Activated CD4-positive, CD25-positive, alpha-beta regulatory T cell treated with anti-CD3 and anti-CD28 coated beads, Interleukin-2, amount 50 U/mL, for 24 hours (primary cell): ENCODE measurements at regions not wholly inside any gene's neighbourhood (a gene's known extent, or its start where the extent isn't known, plus 50 kb on each side); places are given as distances from the start of the nearest gene placed in this dataset.

ENCODE experiments used
- ATAC-seq, 2 donors: fragments of 150-1000 bp; cut with Tn5 transposase; one replicate each; pipeline ENCODE4 v1.10.0; 2021; ENCODE audit warnings: mild to moderate bottlenecking in 1 of 2, moderate library complexity in 1 of 2

GRCh38 chr15:31151301-31152233 lies 50.0 kb upstream of the TRPM1 start:
- no peak for ATAC-seq

GRCh38 chr15:31153531-31153930 lies 52.0 kb upstream of the TRPM1 start:
- no peak for ATAC-seq

GRCh38 chr15:31155151-31155550 lies 53.6 kb upstream of the TRPM1 start:
- ATAC-seq, result no peak

GRCh38 chr15:31156226-31156625 lies 54.7 kb upstream of the TRPM1 start:
- ATAC-seq, result no peak

- no peak for ATAC-seq
Measured at GRCh38 chr15:31156808-31157207, 55.3 kb upstream of the TRPM1 start.

- ATAC-seq, result no peak
Measured at GRCh38 chr15:31157644-31158069, 56.1 kb upstream of the TRPM1 start.

- no peak for ATAC-seq
Measured at GRCh38 chr15:31158858-31159569, 57.5 kb upstream of the TRPM1 start.

GRCh38 chr15:31159837-31160236 lies 58.3 kb upstream of the TRPM1 start:
- ATAC-seq, result no peak

- ATAC-seq, result no peak
Measured at GRCh38 chr15:31160297-31160696, 58.8 kb upstream of the TRPM1 start.

DNA sequence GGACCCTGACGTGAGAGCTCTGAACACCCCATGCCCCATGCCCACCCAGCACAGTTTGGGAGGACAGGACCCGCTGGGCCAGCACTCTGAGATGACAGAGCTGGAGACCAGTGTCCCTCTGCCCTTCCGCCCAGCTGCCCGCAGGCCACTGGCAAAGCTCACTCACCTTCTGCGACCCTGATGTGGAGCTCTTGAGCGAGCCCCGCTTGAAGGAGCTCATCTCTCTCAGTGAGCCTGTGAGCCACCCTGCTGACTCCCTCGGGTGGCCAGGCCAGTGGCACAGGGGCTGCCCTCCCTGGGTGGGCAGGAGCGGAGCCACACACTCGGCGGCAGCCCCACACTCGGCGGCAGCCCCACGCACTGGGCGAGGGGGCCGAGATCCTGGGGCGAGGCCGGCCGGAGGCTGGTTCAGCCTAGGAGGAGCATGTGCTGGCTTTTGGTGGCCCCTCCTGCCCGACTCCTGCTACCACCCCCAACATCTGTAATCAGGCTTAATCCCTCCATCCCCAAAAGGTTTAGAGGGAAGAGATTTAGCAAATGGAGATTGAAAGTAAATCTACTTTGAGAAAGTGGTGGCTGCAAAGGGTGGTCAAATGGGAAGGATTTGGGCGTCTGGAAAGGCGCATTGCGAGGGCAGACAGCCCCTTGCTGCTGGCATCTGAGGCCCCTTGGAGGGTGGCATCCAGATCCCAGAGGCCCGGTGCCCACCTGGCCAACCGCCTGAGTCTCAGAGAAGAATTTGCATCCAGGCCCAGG lies 59.4 kb upstream of the TRPM1 start:
- no peak for ATAC-seq

DNA sequence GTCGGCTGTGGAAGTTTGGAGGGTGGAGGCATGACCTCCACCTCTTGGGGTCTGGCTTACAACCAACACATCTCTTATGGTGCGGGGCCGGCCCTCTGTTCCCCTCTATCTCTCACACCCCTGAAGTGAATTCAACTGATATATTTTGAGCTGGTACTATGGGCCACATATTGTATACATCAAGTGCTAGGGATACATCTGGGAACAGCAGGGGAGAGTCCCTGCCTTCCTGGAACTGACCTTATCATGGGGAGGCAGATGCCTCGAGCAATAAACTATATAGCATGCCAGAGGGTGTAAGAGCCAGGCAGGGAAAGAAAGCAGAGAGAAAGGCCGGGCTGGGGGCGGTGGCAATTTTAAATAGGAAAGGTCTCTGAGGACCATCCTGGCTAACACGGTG lies 60.4 kb upstream of the TRPM1 start:
- no peak for ATAC-seq

GRCh38 chr15:31162721-31163510 lies 61.4 kb upstream of the TRPM1 start:
- no peak for ATAC-seq

DNA sequence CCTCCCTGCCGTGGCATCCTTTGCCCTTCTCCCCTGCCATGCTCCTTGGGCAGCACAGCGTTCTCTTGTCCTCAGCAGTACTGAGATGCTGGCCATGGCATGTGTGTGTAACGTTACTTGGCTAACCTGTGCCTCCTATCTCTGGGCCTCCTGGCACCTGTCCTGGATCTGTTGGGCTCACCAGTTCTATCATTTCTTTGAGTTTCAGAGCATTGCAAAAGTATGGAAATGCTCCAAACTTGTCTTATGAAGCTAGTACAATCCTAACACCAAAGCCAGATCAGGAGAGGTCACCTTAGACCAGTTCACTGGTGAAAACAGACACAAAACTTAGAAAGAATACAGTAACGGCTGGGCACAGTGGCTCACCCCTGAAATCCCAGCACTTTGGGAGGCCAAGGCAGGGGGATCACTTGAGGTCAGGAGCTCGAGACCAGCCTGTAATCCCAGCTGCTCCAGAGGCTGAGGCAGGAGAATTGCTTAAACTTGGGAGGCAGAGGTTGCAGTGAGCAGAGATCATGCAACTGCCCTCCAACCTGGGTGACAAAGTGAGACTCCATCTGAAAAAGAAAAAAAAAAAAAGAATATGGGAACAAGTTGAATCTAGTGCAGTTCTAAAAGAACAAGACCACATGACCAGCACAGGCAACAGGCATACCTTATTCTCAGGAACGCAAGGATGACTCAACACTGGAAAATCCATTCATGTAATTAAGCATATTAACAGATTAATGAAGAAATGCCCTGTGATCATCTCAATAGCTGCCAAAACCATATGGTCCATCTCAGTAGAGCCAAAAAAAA lies 62.4 kb upstream of the TRPM1 start:
- ATAC-seq, result no peak

DNA sequence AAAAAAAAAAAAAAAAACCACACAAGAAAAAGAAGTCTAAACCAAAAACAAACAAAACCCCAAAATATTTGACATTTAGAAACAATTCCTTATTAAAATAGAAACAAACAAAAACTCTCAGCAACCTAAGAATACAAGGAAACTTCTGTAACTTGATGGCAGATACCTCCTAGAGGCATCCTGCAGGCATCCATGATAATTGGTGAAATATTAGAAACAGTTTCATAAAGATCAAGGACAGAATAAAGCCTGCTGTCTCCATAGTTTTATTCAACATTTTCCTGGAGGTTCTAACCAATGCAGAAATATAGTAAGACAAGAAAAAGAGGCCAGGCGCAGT lies 63.0 kb upstream of the TRPM1 start:
- ATAC-seq, result no peak

DNA sequence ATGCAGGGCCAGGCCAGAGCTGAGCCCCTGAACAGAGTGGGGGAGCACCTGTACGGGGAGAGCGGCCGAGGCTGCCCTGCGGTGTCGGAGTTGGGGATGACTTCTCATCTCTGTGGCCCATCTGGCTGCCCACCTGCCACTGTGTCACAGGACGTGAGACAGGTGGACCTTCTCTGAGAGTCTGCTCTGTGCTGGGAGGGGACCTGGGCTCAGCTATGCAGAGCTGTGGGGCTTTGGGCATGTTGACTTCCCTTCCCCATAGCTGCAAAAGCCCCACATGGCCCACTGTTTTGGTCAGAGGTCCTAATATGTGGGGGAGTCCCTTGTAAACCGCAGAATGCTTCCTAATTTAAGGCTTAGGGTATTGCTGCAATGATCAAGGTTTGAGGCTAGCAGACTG lies 68.0 kb upstream of the TRPM1 start:
- ATAC-seq, result no peak

- ATAC-seq, result no peak
Measured at GRCh38 chr15:31171731-31172130, 70.2 kb upstream of the TRPM1 start.

- no peak for ATAC-seq
Measured at GRCh38 chr15:31172606-31173005, 71.1 kb upstream of the TRPM1 start.

- no peak for ATAC-seq
Measured at GRCh38 chr15:31173790-31174450, 72.4 kb upstream of the TRPM1 start.

DNA sequence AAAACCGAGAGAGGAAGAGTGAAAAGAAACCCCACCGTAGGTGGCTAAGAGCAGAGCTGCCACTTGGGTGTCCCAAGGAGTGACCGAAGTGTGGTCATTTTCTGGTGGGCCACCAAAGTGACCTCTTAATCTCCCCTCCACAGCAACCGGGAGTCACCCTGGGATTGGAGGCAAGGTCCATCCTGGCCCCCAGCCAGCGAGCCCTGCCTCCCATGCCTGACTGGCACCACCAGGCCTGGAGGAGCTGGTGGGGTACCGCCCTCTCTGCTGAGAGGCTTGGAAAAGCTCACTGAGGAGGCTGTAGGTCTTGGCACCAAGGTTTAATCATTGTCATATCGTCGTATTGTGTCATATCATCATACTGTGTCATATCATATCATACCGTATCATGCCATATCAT lies 74.0 kb upstream of the TRPM1 start:
- no peak for ATAC-seq

- no peak for ATAC-seq
Measured at GRCh38 chr15:31177951-31178350, 76.4 kb upstream of the TRPM1 start.

DNA sequence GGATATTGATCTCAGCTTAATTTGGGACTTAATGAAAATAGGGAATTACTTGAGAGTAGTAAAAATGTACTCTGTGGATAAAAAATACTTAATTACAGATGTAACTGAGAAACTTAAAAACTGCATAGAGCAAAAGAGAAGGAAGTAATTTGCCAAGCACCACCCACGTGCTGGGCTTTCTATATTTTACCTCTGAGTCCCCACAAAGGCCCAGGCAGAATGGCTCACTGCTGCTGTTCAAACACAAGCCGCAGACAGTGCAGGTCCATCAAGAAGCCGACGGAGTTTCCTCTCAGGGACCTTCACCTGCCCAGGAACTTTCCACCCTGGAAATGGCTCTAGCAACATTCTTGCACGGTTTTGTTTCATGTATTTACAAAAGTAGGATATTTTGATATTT lies 77.2 kb upstream of the TRPM1 start:
- ATAC-seq, result no peak
